Gastroesophageal sphincter (tissue), 3 donors: ENCODE measurements at regions not wholly inside any gene's neighbourhood (a gene's known extent, or its start where the extent isn't known, plus 50 kb on each side); places are given as distances from the start of the nearest gene placed in this dataset.

Source experiments
- CTCF ChIP-seq, 4 experiments: fragments of 200-600 bp in 2 of 4; fragments of 450-650 bp in 2 of 4; sonication (generic) in 1 of 4; IDR thresholded peaks; one replicate each; pipeline ENCODE4 v1.5.1; 2017 to 2019; ENCODE audit warnings: antibody characterized with exemption in 4 of 4, mild to moderate bottlenecking in 2 of 4, moderate library complexity in 2 of 4
- EP300 ChIP-seq: sonication (generic); formaldehyde crosslinking; IDR thresholded peaks from one replicate; pipeline ENCODE4 v1.6.1; 2017; ENCODE audit warnings: antibody characterized with exemption, mild to moderate bottlenecking

DNA sequence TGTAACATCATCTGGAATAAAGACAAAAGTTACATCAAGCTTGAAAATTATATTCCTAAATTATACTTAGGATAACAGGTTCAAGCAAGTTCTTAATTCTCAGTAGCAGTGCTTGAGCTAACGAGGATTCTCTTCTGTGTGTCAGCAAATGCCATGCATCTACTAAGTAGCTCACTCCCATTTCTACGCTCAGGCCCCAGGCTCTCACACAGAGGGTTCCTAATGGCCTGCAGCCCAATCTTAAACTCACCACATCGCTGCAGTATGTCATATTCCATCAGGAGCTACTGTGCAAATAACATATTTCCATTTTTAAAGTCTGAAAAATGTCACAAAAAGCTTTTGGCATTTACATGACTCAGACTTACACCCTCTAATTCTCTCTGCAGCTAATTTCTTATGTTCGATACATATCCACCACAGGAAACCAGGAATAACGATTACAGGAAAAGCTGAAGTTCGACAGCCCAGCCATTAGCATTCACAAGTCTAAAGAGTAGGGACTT, 474.8 kb downstream of the EFNA5 start:
- no peak for TF ChIP-seq CTCF (IDR thresholded peaks at IDR 0.05)
- TF ChIP-seq EP300, result no peak
